ENCODE measurements at regions not wholly inside any gene's neighbourhood (a gene's known extent, or its start where the extent isn't known, plus 50 kb on each side); places are given as distances from the start of the nearest gene placed in this dataset.

DNA sequence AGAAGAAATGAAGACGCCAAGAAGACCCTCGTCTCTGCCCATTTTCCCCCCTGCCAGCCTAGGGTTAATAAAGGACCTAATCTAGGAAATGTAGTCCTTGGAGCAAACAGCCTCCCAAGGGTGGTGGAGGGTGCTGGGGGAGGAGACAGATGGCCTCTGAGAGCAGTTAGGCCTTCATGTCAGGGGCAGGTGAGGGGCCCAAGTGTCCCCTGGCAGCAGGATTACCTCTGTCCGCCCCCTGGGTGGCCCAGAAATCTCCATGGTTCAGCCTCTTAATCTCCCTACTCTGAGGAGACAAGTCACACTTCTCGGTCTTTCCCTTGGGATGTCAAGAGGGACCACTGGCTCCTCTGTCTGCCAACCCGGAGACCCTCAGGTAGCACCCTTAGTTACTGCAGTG, 365.4 kb upstream of the TNRC6C start:
- DNase-seq = no peak

DNA sequence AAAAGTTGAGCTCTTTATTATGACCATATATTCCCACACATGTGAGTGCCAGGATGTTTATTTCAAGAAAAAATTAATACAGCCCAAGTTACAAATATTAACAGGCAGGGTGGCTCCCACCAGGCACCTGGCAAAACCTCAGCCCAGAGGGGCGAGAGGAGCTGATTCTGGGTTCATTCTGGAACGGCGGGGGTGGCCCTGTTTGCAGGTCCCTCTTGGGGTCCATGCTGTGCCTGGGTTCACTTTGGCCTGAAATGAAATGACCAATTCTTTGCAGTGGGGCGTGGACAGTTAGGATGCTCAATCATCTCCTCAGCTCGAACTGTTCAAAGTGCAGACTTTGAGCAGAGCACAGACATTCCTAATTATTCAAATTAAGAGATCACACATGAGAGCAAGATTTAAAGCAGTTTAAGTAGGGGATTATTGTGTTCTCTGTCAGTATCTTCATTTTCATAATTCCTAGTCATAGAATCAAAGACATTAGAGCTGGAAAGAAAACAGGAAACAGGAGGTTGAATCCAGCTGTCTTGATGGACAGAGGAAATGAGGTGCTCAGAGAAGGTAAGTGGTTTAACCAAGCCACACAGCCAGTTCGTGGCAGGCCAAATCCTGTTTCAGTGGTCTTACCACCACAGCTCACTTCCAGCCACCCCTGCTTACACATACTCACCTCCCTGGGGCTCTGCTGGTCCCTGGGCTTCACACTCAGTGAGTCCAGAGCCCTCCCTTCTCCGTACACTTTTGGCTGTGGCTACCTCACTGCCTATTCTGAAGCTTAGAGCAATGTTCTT, 363.9 kb upstream of the TNRC6C start:
- DNase-seq = no peak

DNA sequence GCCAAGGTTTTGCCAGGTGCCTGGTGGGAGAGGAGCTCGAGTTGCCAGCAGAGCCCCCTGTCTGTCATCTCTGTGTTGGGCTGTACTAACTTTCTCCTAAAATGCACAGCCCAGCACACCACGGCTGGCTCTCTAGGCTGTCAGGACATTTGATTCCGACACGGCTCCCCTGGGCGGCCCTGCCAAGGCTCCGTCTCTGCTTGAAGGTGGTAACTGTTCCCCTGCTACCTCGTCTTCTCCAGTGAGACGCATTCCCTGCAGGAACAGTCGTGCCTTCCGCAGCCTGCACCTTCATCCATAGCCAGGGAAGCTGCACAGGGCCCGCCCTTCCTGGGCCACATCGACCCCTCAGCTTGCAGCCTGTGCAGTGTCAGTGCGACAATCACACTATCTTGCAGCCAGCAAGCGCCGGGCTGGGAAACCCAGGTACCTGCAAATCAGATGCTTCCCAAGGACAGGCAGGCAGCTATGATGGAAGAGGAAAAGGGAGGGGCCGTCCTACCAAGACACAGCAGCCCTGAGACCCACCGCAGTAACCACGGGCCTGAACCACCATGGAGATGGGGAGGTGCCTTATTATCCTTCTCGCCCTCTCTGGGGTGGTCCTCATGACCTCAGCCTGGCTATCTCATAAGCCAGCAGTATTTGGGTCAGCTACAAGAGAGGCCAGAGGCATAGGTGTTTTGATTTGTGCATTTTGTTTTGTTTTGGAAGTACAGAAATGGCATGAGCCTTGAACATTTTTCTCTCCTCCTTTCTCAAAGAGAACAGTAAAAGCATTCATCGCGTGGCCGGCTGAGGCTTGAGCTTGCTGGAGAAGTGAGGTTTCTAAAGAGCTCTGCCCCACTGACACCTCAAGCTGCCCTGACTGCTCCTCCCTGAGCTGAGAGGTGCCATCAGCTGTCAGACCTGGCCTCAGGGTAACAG, 361.7 kb upstream of the TNRC6C start:
- no peak for DNase-seq

DNA sequence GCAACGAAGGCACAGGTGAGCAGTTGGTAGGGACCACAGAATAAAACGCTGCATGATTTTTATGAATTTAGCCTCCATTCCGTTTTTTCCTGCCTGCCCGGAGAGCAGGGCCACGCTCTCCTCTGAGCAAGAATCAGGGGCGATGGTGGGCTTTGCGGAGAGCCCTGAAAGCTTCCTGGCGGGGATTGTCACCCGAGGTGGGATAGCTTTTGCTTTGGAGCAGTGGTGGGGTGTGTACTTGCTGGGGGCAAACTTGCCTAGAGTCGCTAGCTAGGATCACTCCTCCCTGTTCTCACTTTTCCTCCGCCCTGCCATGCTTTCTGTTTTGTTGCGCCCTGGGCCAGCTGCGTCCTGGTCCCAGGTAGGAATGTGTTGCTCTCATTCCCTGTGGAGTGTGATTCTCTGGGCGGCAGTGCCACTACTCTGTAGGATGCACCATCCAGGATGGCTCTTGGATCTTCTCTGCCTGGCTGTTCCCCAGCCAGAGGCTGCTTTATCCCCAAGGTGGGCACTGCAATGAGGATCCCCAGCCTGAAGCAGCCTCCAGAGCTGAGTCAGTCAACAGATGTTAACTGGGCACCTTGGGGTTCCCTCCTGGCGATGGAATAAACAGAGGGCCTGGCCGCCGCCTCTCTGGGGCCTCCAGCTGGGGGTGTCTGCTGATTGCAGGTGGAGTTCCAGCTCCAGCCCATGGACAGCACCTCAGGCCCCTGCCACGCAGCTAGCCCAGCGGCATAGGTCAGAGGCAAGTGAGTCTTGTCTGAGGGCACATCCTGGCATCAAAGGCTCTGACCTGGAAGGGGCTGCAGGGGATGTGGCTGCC, 360.9 kb upstream of the TNRC6C start:
- no peak for DNase-seq

DNA sequence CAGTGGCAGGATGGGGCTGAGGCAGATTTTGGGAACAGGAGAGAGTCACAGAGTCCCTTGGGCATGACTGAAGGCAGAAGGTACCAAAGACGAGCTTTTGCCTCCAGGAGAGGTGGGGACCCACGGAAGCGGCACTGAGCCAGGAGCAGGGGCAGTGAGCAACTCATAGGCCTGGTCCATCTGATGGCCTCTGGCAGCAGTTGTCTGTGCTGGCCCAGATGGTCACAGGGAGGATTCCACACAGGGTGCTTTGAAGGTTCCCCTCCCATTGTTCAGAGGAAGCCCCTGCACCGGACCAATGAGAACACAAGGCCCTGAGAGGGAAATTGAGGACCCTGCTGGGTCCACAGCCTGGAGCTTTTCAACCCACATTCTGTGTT, 360.3 kb upstream of the TNRC6C start:
- no peak for DNase-seq

DNA sequence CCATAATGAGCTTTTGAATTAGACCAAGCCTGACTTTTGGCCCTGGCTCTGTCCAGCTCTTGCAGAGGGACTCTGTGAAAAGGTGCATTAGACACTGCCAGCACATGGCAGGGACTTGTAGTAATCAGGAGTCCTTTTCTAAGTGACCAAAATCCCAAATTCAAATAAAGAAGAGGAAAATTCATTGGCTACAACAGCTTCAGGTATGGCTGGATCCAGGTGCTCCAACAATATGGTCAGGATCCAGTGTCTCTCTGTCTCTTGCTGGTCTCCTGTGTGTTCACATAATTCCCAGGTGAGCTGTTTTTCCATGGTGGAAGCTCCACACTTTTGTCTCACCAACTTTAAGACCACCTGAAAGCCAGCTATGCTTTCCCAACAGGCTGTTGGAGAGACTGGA, 358.8 kb upstream of the TNRC6C start:
- no peak for DNase-seq

DNA sequence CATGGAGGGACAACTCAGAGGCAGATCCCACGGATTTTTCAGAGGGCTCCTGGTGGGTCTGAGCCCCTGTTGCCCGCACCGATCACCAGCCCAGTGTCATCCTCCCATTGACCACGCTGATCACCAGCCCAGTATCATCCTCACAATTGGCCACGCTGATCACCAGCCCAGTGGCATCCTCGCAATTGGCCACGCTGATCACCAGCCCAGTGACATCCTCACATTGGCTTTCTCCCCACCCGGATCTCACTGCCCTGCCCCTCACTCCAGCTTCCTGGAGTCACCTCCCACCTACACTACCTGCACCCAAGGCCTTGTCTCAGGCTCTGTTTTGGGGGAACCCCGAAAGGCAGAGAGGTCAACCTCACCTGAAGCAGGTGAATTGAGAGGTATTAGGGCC, 358.2 kb upstream of the TNRC6C start:
- DNase-seq = no peak

DNA sequence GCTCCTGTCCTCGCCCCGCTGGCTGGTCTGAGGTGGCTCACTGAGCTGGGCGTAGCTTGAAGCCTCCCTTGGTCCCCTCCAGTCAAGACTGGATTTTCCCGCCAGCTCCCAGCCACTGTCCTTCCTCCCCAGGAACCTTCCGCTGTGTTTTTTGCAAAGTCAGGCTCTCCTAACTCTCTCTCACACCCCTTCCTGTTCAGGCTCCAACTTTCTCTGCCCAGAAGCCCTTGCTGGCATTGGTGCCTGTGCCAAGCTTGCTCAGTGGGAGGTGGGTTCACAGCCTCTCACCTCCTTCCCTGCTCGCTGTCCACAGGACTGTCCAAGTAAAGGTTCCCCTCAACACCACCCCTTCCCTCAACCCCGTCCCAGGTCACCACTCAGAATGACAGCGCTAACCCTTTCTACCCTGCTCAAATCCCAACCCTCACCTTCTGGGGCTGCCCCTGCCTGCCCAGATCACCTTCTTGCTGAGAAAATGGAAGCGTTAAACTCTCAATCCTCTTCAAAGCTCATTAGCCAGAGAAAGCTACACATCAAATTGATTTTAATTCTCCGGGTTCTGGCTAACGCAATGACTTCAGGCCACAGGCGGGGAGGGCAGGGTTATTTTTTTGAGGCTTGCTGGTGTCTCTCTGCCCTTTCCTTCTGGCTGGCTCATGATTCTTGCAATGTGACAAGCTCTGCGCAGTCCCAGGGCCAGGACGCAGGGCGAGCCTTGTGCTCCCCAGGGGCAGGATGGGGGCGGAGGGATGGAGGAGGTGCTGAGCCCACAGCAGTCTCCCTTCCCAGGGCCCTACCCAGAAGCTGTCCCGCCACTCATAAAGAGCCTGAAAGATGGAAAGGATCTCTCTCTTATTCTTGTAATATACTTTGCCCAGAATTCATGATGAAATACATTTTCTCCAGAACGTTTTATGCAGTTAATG, 357.2 kb upstream of the TNRC6C start:
- no peak for DNase-seq

DNA sequence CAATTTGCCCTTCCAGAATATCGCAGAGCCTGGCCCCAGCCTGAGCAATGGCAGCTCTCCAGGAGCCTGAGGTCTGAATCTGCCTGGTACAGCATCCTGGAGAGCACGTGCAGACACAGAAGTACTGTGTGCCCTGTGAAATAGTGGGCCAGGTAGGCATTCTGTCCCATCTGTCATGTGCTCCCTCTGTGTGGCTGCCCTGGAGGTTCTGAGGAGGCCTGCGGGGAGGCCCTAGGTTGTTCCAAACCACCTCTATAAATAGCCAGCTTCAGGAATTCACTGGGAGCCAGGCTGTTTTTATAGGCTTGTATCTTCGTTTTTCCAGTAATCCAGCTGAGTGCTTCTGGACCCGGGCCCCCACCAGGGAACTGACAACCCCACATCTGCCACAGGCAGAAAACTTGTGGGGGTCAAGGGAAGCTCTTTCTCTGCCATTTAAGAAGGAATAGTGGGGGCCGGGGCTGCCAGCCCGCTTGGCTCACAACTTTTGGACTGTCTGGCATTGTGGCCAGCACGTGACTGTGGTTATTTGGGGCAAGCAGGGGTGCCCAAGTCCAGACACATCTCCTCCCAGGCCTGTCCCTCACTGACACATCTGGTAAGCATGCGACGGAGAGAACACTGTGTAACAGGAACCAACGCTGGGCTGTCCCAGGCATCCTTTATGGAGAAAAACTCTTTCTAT, 356.3 kb upstream of the TNRC6C start:
- no peak for DNase-seq

DNA sequence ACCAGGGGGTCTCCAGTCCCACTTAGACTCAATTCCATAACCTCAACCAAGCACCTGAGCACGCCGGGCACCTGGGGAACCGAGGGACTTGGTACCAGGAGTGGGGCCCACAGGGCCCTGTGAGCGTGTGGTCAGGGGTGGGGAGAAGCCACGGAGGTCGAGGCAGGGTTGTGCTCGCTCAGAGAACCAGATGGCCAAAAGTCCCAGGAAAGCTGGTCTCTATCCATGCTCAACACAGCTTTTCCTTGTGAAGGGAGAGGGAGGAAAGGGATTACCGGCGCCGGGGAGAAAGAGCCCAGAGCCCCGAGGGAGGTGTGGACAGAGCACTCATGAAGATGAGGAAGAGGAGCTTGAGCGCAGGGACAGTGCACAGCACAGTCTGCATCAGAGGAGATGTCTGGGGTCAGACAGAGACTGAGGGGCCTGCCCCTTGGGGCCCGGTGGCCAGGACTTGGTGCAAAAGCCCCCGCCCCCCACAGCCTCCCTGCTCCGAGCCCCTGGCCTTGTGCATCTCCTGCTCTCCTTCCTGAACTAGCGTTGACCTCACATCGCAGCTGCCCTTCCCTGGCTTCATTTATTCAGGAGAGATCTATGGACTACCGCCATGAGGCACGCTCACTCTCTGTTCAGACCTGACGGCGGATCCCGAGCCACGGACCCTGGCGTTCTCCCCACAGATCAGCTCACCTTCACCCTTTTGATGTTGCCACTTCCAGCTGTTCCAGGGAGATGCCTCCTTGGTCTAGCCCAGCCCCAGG, 355.4 kb upstream of the TNRC6C start:
- DNase-seq = no peak

DNA sequence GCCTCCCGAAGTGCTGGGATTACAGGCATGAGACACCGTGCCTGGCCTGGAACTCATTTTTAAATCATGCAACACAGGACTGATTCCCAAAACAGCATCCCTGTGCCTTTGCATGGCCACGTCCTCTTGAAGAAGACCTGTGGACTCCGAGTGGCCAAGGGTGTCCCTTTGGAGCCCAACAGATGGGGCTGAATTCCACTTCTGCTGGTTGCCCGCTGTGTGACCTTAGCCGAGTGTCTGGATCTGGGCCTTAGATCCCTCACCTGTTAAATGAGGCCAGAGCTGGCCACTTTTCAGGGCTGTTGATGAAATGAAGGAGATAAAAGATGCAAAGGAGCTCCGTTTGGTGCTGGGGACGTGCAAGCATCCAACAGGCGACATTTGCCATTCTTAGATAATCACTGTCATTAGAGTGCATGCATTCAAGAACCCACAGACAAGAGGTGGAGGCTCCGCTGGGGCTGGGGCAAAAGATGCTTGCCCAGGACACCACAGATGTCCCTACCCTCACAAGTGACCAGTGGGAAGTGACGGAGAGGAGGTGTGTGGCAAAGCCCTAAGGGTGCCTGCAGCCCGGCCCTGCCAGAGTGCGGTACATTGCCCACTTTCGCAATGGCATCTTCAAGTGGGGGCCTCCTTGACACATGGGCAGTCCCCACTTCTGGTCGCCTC, 354.1 kb upstream of the TNRC6C start:
- DNase-seq = no peak

DNA sequence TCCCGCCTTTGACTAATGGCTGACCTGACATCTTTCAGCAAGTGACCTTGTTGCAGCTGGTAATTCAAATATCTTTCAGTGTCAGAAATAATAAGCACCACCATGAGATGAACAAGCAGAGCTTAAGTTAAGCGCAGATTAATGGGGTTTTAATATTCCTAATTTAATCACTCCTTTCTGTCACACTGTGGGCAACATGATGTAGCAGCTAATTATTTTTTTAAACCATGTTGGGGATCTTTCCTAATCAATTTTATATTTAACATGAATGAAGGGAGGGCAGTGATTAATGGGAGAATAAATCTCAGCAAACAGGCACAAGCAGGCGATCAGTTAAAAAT, 353.6 kb upstream of the TNRC6C start:
- DNase-seq = no peak

DNA sequence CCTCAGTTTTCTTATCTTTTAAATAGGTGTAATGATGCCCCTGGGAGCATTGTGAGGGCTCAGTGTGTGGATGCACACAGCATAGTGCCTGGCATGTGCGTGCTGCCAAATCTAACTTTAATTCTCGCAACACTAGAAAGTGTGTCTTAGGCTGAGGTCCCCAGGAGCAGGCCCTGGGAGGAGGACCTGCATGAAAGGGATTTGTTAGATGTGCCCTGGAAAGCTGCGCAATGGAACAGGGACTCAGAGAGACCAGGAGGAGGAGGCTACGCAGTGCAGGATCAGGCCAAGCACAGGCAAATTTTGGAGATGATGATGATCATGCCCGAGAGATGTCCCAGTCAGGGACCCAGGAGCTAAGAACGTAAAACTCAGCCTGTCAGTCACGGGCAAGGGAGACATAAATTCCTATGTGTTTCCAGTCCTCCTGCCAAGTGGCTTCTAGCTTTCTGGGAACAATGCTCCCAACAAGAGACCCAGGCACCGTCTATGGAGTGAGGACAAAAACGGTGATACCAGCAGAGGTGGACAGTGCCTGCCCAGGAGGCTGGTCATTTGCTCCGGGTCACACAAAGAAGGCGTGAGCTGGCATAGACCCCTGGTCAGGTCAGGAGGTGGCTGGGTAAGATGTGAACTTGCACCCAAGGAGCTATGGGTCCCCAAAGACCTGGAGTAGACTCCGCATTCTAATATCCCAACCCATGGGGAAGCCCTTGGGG, 352.2 kb upstream of the TNRC6C start:
- DNase-seq = no peak

DNA sequence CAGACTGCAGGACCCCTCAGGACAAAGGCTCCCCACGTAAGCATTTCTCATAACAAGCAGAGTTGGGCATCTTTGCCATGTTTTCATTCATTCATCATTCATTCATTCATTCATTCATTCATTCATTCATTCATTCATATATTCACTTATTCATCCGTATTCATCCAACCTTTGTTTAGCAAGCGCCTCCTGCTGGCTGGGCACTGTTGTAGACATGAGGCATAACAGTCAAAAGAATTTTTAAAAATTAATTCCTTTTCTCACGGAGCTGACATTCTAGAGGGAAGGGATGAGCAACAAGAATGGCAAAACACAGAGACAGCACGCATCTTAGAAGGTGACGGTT, 351.7 kb upstream of the TNRC6C start:
- DNase-seq = no peak

DNA sequence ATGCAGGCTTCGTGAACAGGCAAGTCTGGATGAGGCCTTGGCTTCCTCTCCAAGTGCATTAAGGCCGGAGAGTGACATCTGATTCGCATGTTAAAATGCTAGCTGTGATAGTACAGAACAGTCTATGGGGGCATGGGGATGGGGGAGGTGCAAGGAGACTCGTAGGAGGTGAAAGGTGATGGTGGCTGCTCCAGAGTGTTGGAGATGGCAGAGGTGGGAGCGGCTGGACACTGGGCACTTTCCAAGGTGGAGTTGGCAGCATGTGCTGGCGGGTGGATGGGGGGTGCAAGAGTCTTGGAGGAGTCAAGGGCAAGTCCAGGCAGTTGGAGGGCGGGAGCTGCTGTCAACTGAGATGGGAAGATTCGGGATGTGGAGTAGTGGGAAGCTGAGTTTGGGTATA, 350.9 kb upstream of the TNRC6C start:
- DNase-seq = no peak

DNA sequence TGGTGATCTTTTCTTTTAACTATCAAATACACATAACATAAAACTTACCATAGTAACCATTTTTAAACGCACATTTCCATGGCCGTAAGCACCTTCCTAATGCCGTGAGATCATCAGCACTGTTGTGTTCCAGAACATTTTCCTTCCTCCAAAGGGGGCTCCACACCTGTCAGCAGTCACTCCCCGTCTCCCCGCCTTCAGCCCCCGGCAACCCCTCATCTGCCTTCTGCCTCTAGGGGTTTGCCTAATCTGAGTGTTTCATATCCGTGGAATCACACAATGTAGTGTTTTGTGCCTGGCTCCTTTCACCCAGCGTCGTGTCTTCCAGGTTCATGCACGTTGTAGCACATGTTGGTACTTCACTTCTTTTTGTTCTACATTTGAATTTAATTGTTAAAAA, 350.1 kb upstream of the TNRC6C start:
- DNase-seq = no peak

DNA sequence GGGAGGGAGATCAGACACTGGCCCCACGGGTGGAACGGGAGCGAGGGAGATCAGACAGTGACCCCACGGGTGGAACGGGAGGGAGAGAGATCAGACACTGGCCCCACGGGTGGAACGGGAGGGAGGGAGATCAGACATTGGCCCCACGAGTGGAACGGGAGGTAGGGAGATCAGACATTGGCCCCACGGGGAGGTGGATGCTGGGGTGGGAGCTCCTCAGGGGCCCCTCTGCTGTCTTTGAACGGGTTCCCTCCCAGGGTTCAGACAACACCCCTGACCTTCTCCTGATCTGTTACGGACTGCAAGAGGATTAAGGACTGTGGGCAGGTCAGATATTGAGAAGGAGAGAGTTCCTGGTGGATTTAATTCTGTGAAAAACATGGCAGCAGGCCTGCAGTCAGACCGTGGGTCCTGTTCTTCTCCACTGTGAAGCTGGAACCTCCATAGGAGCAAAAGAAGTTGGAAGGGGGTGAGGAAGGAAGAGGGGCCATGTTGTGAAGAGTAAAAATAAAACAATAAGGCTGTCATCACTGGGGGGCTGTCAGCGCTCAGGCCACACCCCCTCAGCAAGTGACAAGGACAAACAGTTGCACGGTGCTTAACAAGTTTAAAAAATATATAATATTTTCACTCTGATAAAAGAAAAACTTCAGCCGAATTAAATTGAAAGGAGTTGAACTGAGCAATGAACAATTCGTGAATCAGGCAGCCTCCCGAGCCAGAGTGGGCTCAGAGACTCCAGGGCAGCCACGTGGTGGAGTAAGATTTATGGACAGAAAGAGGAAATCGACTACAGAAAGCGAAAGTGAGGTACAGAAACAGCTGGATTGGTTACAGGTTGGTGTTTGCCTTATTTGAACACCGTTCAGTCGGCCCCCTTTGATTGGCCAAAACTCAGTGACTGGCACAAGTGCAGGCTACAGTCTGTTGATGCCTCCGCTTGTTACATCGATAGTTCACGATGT, 348.7 kb upstream of the TNRC6C start:
- no peak for DNase-seq

DNA sequence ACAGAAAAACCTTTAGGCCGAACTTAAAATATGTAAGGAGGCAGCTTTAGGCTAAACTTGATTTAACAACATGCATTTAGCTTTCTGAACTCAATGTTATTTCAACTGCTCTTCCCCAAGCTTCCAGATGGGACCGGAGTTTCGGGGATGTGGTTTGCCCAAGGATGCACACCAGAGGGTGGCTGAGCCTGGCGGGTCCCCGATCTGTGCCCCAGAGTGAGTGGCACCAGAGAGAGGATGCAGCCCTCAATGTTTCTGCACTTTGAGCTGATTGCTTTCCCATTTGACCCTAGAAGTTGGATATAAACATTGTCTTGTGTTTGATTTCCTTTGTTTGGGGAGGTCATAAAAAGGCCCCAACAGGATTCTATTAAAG, 348.0 kb upstream of the TNRC6C start:
- DNase-seq = no peak

Data from NCI-H526 treated with DMSO at 0.1 percent for 48 hours (cell line).